ENCODE measurements at regions not wholly inside any gene's neighbourhood (a gene's known extent, or its start where the extent isn't known, plus 50 kb on each side); places are given as distances from the start of the nearest gene placed in this dataset.

DNA sequence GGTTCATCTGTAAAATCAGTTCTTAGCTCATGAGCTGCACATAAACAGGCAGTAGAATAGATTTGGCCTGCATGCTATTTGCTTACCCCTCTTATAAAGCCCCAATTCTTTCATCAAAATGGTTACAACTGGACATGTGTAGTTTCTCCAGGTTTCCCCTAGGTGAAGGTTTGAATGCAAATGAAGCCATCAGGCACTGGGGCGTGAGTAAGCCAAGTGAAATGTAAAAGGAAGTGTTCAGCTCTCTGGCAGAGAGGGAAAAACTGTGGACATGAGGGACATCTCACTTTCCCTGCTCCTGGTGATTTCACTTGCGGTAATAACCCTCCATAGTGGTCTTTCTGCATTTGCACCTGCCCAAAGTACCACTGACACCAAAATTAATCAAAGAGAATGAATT lies 1402.3 kb upstream of the LRRTM1 start:
- no peak overlapping the region for H3K4me3 ChIP-seq
- H3K27ac ChIP-seq = no peak overlapping the region
- no peaks in the 10 kb centered on the region for H3K36me3 ChIP-seq
- DNase-seq (no peak), ATAC-seq (ENCODE audit: low FRiP score in 2 of 2) (no peak)
- H3K9me3 ChIP-seq = no peaks in the 10 kb centered on the region
- no peaks in the 10 kb centered on the region for H3K27me3 ChIP-seq
- H3K4me1 ChIP-seq = no peaks in the 10 kb centered on the region
- WGBS, 2 donors = 85 to 91% methylated on average over 2 of the region's 2 CpGs
- TF ChIP-seq, protein P1, sequence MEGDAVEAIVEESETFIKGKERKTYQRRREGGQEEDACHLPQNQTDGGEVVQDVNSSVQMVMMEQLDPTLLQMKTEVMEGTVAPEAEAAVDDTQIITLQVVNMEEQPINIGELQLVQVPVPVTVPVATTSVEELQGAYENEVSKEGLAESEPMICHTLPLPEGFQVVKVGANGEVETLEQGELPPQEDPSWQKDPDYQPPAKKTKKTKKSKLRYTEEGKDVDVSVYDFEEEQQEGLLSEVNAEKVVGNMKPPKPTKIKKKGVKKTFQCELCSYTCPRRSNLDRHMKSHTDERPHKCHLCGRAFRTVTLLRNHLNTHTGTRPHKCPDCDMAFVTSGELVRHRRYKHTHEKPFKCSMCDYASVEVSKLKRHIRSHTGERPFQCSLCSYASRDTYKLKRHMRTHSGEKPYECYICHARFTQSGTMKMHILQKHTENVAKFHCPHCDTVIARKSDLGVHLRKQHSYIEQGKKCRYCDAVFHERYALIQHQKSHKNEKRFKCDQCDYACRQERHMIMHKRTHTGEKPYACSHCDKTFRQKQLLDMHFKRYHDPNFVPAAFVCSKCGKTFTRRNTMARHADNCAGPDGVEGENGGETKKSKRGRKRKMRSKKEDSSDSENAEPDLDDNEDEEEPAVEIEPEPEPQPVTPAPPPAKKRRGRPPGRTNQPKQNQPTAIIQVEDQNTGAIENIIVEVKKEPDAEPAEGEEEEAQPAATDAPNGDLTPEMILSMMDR (IDR thresholded peaks at IDR 0.05) = no peak
- no peak for TF ChIP-seq POLR2A (IDR thresholded peaks at IDR 0.05)
- no peak for TF ChIP-seq EP300 (IDR thresholded peaks at IDR 0.05)
- TF ChIP-seq POLR2AphosphoS5 (IDR thresholded peaks at IDR 0.05) = no peak

DNA sequence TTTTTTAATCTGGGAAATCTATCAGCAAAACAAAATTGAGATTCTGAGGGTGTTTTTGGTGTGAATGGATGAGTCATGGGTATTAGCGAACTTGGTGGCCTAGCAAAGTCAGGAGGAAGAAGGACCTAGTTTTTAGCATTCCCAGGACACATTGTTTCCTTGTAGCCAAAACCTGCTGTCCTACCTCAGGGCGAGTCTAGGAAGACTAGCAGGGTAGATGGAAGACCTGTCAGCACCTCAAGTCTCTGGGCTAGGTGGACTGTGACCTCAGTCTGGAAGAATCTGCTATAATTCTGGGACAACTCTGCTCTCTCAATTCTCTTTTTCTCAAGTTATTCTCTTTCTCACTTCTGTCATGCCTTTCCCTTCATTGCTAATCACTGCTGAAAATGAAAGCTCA lies 1399.3 kb upstream of the LRRTM1 start:
- H3K36me3 ChIP-seq = no peaks in the 10 kb centered on the region
- H3K4me1 ChIP-seq = no peaks in the 10 kb centered on the region
- no peak for DNase-seq
- H3K27ac ChIP-seq = no peak overlapping the region
- no peaks in the 10 kb centered on the region for H3K27me3 ChIP-seq
- TF ChIP-seq POLR2A (IDR thresholded peaks at IDR 0.05) (no peak), EP300 (IDR thresholded peaks at IDR 0.05) (no peak), POLR2AphosphoS5 (IDR thresholded peaks at IDR 0.05) (no peak)
- TF ChIP-seq, protein P1 (IDR thresholded peaks at IDR 0.05) = no peak
- H3K9me3 ChIP-seq = no peaks in the 10 kb centered on the region
- WGBS, 2 donors = 80 to 84% methylated on average over 2 of the region's 2 CpGs
- no peak overlapping the region for H3K4me3 ChIP-seq
- ATAC-seq (ENCODE audit: low FRiP score in 2 of 2) = no peak

GRCh38 chr2:81692566-81692965 lies 1388.0 kb upstream of the LRRTM1 start:
- no peak for ATAC-seq (ENCODE audit: low FRiP score in 2 of 2)
- DNase-seq = no peak
- Histone ChIP-seq H3K4me1 (no peaks in the 10 kb centered on the region), H3K27me3 (no peaks in the 10 kb centered on the region), H3K4me3 (no peak overlapping the region), H3K9me3 (no peaks in the 10 kb centered on the region), H3K36me3 (no peaks in the 10 kb centered on the region), H3K27ac (no peak overlapping the region)
- WGBS, 2 donors = 65 to 69% methylated on average over 3 of the region's 3 CpGs
- no peak for TF ChIP-seq EP300 (IDR thresholded peaks at IDR 0.05)
- TF ChIP-seq POLR2A (IDR thresholded peaks at IDR 0.05) = no peak
- TF ChIP-seq, protein P1 (IDR thresholded peaks at IDR 0.05) = no peak
- TF ChIP-seq POLR2AphosphoS5 (IDR thresholded peaks at IDR 0.05) = no peak

DNA sequence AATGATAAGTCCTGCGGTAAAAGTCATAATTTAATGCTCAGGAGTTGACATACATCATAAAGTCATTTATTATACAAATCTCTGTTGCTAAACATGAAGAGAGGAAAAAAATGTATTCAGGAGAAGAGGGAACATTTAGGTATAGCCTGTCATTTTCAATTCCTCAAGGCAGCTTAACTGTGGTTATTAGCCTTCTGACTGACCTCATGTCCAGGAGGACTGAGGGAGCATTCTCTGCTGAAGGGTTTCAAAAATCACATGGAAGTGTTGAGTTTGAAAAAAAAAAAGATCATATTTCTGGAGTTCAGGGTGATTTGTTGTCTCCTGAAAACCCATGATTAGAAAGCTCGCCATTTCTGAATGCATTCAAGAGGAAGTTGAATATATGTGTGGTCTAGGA lies 1371.1 kb upstream of the LRRTM1 start:
- H3K27me3 ChIP-seq = no peaks in the 10 kb centered on the region
- H3K4me3 ChIP-seq = no peak overlapping the region
- H3K9me3 ChIP-seq = no peaks in the 10 kb centered on the region
- 65 to 67% methylated on average over 2 of the region's 2 CpGs for WGBS, 2 donors
- H3K4me1 ChIP-seq = no peaks in the 10 kb centered on the region
- ATAC-seq (ENCODE audit: low FRiP score in 2 of 2) (no peak), DNase-seq (no peak)
- TF ChIP-seq POLR2AphosphoS5 (IDR thresholded peaks at IDR 0.05) (no peak), EP300 (IDR thresholded peaks at IDR 0.05) (no peak), POLR2A (IDR thresholded peaks at IDR 0.05) (no peak)
- TF ChIP-seq, protein P1 (IDR thresholded peaks at IDR 0.05) = no peak
- H3K36me3 ChIP-seq = no peaks in the 10 kb centered on the region
- no peak overlapping the region for H3K27ac ChIP-seq

DNA sequence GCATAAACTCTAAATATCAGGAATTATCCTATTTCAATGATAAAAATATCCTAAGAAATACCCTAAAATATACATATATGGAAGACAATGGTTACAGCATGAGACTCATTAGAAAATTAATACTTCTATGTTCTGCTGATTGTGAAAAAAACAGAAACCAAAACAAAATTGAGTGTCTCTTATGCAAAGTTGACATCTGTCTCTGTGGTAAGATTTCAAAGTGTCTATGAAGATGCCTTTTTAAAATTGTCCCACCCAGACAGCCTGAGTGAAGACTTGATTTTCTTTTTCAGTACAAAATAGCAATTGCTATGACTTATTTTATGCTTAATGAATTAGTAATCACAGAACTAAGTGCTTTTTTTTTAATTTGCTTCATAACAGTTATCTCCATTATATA lies 1368.4 kb upstream of the LRRTM1 start:
- Histone ChIP-seq H3K27me3 (no peaks in the 10 kb centered on the region), H3K4me1 (no peaks in the 10 kb centered on the region), H3K4me3 (no peak overlapping the region), H3K27ac (no peak overlapping the region), H3K9me3 (no peaks in the 10 kb centered on the region), H3K36me3 (no peaks in the 10 kb centered on the region)
- DNase-seq = no peak
- no peak for ATAC-seq (ENCODE audit: low FRiP score in 2 of 2)
- no peak for TF ChIP-seq EP300 (IDR thresholded peaks at IDR 0.05)
- no peak for TF ChIP-seq POLR2AphosphoS5 (IDR thresholded peaks at IDR 0.05)
- TF ChIP-seq POLR2A (IDR thresholded peaks at IDR 0.05) = no peak
- TF ChIP-seq, protein P1 (IDR thresholded peaks at IDR 0.05) = no peak

Measured in upper lobe of left lung (tissue), 6 donors.